AG08396 (cell line): ENCODE measurements at regions not wholly inside any gene's neighbourhood (a gene's known extent, or its start where the extent isn't known, plus 50 kb on each side); places are given as distances from the start of the nearest gene placed in this dataset.
A peak's percentile ranks its signal among the peaks of the same experiment; 100 is the strongest.

Experiments used
- DNase-seq: peaks from one replicate; pipeline ENCODE4 v3.0.0; 2012; ENCODE audit warnings: low spot score, mixed read lengths

DNA sequence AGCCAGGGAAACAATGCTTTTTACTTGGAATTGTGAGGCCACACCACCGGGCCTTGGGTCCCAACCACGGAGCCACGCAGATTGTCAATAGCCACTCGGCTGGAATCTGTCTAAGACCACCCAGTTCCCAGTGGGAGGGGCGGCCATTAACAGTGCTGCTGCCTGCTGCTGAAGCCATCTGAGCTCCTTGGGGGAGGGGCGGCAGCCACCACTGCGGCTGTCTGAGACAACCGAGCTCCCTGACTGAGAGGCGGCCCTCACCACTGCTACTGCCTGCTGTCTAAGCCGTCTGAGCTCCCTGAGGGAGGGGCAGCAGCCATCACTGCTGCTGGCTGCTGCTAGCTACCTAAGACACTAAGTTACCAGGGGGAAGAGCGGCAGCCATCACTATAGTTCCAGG, 64.3 kb downstream of the DMRTA2 start:
- no peak for DNase-seq

DNA sequence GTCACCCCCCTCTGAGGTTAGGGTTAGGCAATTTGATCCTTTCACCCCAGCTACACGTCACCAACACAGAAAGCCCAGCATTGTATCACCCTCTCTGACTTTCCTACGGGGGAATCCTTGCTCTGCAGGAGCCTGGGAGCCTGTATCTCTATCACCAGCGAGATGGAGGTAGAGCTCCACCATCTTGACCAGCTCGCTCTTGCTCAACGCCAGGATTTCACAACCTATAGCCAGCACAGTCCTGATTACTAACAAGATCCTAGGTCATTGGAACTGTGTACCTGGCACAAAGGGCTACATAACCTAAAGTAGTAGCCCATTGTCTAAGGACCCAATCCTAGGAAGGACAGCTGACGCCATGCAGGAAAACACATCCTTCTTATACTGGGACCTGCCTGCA, 66.1 kb downstream of the DMRTA2 start:
- DNase-seq = no peak

DNA sequence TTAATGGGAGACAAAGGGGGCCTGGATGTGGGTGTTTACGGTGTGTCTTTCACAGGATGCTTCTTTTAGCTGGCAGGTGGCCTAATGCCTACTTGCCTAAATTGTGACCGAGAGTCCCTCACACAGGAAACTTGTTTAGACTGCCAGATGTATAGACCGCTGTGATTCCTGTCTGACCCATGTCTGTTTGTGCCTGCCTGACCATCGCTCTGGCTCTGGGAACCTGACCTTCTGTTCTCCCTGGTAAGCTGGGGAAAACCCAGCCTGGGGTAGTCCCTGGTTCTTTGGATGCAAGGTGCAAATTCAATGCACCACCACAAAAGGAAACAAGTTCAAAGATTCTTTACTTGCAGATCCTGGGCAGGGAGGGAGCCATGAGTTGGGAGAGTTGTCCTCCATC, 68.4 kb downstream of the DMRTA2 start:
- DNase-seq = no peak

DNA sequence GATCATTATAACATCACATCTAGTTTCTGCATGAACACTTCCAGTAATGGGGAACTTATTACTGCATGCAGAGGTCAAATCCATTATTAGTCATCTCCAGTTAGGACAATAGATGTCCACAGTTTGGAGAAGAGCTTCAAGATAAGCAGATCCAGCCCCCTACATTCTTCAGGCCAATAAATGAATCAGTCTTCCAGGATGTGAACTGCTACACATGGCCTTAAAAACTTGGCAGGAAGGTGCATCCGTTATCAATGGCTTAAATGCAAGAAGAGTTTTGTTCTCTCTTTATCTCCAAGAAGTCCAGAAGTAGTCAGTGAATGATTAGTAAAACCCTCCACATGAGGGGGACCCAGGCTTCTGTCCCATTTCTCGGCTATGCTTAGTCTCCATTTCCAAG, 70.8 kb downstream of the DMRTA2 start:
- DNase-seq = no peak

DNA sequence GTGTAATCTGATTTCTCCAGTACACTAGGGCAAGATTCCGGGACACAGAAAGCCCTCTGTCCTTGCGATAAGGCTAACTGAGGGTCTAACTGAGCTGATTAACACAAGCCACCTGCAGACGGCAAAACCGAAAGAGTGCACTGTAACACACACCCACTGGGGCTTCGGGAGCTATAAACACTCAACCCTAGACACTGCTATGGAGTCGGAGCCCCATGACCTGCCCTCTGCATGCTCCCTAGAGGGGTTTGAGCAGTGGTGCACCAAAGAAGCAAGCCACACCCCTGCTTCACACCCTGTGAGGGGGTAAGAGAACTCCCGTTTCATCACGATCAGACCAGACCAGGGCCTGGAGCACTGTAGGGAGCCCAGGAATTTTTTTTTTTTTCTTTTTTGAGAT, 72.4 kb downstream of the DMRTA2 start:
- DNase-seq = no peak

DNA sequence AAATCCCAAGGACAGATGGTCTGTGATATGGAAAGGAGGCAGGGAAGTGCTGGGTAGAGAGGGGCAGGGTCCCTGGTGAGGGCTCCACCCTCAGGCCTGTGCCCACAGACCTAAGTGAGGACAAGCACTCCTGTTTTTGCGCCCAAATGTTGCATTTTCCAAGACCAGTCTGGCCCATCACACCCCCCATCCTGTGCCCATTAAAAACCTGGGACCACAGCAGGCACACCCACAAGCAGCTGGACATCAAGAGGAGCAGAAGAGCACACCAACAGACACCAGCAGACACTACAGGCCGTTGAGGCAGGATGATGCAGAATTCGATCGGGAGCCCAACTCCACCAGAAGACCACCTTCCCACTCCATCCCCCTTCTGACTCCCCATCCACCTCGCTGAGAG, 72.8 kb downstream of the DMRTA2 start:
- no peak for DNase-seq

DNA sequence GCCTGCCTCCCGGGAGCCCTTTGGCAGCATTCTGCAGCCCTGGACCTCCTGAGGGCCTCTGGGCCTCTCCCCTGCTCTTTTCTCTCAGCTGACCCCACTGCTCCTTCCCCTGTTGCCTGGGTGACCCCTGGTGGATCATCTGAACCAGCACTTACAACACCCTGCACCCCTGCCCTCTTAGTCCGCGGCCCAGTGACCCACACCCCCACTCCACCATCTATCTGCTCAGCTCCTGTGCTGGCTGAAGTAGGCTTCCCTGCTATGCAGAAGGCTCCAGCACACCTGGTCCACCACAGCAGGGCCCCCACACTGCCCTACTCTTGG, 74.0 kb downstream of the DMRTA2 start:
- DNase-seq = no peak

DNA sequence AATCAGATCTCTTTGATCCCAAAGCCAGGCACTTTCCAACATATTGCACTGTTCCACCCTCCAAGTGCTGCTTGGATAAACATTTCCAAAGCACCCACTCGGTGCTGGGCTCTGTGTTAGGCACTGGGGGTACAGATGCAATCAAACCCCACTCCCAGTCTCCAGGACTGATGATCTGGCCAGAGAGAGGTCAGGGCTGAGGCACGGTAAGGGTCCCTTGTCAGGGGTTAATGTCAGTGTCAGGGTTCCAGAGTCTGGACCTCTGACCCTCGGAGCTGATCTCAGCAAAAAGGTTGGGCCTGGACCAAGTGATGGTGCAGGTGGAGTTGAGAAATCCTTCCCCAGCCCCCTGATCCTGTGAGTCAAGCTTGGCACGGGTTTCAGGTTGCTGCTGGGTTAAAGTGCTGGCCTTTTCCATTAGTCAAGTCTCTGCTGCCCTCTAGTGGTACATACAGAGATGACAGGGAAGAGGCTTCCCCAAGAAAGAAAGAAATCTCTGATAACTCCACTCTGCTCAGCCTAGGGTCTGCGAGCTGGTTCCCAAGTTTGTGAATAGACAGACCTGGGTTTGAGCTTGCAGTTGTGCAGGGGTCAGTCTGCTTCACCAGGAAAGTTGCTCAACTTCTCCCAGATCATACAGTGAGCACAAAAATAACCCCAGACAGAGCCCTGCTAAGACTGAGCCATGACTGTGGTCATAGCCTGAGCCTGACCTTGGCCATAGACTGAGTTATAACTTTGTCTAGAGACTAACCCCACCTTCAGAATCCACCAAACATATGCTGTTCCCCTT, 74.6 kb downstream of the DMRTA2 start:
- DNase-seq = peak; percentile 82

DNA sequence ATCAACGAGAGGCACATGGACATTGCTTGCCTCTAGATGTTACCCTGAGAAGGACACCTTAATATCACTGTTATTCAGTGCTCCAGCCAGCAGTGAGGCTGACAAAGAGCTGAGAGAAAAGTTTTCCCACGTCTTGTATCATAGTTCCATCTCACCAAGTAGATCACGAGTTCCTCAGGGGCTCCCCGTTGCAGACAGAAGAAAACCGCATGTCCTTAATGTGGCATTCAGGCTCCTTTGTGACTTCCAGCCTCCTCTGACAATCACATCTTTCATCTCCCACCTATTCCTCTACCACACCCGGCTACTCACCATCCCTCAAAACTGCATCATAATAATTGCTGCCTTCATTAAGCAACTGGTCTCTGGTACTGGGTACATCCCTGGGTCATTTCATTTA, 75.3 kb downstream of the DMRTA2 start:
- no peak for DNase-seq

DNA sequence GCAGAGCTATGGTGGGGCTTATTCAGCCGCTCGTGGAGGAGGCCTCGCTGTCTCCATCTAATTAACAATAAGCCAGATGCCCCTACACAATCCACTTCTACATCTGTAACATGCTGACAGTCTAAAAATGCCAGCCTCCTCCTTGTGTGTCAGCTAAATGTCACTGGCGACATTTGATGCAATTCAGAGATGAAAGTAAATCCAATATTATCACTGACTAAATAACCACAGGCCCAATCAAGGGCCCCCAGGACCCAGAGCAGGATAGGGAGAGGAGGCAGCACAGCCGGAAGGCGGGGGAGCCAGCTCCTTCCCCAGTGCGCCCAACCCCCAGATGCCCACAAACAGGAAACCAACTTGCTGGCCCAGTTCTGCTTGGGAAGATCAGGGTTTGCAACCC, 76.6 kb downstream of the DMRTA2 start:
- DNase-seq = no peak

DNA sequence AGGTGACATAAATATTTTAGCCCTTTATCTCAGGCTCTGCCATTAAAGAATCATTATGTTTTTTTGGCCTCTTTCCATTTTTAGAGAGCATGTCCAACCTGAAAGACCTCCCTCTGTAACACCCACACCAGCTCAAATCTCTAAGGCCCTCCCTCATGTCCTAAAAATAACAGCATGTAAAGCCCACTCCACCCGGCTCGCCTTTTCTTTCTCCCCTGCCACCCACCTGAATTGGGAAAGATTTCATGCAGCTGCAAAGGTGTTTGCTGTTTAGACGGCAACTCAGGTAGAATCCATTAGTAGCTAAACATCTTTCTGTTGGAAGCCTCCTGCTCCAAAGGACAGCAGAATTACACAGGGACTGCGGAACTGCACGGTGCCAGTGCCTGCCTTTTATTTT, 79.9 kb downstream of the DMRTA2 start:
- DNase-seq = no peak

DNA sequence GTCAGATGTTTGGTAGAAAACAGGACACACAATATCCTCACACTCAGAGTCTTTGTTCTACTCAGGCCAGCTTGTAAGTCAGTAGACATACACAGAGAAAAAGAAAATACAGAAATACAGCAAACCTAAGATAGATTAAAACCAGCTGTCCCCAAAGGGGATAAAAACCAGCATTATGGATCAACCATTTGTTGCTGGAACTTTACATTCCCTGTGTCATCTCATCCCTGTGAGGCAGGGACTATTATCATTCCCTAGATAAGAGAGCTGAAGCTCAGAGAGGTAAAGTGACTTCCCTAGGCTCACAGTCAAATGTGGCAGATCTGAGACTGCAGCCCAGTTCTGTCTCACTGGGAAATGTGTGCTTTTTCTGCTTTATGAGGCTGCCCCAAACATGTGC, 80.7 kb downstream of the DMRTA2 start:
- DNase-seq = no peak

DNA sequence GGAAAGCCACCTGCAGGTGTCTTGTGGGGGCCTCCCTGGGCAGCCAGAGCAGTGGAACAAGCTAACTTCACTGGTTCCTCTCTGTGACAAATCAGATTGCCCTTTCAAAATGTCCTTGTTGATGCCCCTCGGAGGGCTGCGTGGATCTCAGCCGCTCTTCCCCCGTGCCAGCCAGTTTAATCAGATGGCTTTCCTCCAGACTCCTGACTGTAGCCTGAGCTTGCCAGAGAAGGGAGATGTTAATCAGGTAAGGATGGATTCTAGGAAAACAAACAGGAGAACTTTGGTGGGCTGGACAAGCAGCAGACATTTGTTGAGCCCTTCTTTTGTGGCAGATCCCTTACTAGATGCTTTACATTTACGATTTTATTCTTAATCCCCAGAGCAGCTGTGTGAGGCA, 88.2 kb downstream of the DMRTA2 start:
- DNase-seq = no peak

DNA sequence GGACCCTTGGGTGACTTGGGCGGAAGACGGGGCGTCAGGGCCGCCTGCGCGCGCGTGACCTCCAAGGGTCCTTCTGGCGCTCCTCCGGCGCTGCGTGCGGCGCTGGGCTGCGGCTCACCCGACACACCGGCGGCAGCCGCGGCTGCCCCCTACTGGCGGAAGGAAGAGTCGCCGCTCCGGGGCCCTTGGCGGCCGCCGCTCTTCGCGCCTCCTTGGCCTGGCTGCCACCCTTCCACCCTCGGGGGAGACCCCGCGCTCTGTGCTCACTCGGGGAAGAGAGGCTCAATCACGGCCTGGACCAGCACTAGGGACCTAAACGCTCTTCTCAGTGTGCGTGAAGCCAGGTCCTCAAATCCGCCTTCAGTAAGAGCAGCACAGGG, 89.7 kb downstream of the DMRTA2 start:
- peak; percentile 85 for DNase-seq

DNA sequence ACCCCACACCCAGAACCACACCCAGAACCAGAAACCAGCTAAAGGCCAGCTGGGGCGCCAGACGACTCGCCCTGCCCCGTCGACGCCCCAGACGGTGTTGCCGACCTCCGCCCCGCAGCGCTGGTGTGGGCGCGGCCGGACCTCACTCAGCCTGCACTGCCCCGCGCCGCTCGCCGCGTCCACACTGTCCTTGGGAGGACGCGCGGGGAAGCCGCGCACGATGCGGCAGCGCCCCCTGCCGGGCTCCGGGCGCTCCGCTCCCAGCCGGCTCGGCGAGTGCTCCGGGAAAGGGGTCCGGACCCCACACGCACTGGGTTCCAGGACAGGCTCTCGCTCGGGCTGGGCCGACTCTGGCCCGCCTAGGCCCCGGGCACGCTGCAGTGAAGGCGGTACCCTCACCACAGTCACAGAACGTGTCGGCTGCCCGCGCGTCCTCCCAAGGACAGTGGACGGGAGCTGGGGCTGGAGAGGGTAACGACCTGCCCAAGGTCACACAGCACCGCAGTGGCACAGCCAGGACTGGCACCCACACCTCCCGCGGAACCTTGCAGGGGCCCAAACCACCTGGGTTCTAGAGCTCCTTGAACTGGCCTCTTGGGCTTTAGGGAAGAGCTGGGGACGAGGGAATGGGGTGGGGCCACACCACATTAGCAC, 90.2 kb downstream of the DMRTA2 start:
- DNase-seq = peak; percentile 87

DNA sequence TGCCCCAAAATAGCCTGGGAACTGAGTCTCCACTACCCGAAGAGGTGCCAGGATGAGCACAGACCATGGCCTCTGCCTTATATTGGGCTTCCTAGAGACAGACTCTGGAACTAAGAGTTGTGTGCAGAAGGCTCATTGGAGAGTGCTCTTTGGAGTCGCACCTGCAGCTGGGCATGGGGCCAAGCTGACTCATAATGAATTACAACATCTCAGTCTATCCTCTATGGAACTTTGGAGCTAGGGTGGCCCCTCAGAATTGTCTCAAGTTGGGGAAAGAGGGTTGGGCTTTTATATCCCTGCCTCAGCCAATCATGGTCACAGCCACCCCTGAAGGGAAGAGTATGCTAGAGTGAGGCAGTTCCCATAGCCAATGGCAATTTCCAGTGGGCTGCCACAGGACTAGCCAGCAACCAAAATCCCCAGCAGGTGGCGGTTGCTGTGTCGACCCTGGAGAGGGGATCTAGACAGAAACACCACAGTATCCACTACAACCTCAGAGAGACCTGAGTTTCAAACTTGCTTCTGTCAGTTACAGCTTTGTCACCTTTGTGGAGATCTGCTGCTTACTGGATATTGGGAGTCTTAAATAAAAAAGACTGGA, 93.8 kb downstream of the DMRTA2 start:
- DNase-seq = no peak

DNA sequence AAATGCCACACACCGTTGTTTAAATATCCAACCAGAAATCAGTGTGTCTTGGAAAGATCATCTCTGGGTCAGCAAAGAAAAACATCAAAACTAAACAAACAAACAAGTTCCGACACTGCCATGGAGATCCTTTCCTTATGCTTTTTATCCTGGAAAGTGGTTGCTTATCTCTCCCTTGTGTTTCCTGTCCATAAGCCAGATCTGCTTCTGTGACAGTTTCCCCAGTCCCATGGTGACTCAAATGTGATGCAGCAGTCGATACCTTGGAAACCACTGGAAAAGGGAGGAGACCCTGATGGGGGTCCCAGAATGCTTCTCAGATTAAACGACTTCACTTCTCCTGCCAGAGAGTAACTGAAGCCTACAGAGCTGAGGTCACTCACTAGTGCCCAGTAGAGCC, 94.7 kb downstream of the DMRTA2 start:
- no peak for DNase-seq

DNA sequence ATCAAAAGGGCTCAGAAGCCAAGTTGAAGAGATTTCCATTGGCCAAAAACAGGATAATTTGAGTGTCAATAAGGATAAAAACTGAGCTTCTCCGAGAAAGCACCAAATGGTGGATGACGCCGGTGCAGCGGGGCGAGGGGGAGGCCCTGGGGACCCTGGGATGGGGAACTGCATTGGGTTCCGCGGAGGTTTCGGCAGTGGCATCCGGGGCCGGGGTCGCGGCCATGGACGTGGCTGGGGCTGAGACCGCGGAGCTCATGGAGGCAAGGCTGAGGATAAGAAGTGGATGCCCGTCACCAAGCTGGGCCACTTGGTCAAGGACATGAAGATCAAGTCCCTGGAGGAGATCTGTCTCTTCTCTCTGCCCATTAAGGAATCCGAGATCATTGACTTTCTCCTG, 97.2 kb downstream of the DMRTA2 start:
- DNase-seq = no peak

DNA sequence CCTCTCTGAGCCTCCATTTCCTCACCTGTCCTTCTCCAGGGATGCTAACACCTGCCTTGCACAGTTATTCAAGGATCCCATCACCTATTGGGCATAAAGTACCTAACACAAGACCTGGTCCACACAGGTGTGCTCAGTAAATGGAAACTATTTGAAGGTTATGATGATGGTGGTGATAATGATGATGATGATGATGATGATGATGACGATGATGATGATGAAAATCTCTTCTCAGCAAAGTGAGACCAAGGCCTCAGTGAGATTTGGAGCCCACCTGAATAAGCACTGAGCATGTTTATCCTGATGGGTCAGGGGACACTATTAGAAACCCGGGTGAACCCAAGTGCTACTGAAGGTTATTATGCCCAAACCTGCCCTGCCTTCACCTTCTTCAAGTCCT, 100.7 kb downstream of the DMRTA2 start:
- no peak for DNase-seq

DNA sequence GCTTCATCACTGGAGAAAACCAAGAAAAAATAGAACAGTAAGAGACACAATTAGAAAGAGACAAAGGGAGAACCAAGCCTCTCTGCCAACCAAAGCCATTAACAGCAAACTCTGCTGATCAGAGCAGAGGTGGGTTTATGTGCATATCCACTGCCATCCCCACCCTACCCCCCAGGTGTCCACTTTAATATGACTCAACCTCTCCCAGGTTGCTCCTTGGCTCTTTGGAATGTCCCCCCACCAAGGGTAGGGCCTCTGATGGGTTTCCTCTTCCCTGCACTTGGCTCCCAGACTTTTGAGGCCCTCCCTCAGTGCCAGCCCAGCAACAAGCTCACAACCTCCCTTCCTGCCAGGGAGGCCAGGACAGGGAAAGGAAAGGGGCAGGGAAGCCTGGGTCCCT, 104.8 kb downstream of the DMRTA2 start:
- DNase-seq = no peak

DNA sequence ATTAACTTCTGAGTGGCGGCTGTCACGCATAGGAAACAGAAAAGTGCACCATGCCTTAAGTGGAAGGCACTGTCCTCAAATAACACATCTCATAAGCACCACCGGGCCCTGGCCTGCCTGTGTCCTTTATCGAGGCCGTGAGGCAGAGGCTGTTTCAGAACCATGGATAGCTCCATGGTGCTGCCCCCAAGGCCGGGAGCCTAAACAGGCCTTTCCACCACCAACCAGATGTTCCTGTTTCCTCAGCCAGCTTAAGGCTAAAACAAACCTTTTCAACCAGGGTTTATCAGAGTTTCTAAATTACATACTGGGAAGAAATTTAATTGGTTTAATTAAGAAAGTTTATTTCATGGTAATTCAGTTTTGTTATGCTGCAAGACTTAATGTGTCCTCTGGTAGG, 114.4 kb downstream of the DMRTA2 start:
- peak; percentile 32 for DNase-seq

DNA sequence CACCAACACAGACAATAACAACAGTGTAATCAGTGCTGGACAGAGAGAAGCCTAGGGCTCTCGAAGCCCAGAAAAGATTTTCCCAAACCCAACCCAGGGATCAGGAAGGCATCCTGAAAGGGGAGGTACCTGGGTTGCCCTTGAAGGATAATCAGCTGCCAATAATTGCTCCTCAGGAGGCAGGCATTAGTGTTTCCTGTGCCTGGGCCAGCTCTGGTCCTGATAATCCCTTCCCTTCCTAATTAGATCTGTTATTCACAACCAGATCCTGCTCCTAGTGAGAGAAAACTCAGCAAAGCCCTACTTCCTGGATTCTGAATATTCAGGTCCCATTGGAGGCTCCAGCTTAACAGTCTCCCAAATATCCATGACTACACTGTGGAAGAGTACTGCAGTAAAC, 117.4 kb downstream of the DMRTA2 start:
- no peak for DNase-seq

DNA sequence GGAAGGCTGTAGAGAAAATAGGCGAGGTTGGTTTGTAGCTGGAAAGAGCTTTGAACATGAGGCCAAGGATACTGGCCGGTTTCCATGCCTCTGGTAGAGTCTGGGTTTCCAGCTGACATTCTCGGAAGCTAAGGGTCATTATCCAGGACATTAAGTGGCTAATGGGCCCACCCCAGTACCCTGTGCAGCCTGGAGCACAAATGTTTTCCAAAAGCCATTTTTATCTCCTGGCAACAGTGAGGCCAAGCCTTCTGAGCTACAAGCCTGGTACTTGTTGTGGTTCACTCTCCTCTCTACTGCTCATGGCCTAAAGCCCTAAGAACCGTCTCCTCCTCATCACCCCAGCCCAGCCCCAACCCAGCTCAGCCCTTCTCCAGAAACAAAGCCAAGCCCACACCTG, 122.9 kb downstream of the DMRTA2 start:
- no peak for DNase-seq

DNA sequence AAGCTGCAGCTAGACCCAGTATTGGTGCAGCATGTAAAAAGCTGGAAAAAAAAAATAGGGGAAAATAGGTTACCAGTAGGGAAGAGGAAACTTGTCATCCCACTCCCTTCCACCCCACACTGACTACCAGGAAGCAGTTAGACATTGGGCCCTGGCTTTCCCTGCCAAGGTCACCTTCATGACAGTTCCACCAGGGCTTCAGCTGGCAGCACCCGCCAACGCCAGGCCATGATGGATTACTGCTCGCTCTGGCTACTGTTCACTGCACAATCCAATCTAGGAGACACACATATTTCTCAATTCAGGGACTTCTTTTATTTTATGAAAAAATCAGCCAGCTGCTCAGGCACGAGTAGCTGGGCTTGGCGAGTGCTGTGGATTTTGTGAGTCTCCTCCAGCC, 127.7 kb downstream of the DMRTA2 start:
- DNase-seq = no peak
